ENCODE measurements at regions not wholly inside any gene's neighbourhood (a gene's known extent, or its start where the extent isn't known, plus 50 kb on each side); places are given as distances from the start of the nearest gene placed in this dataset.

DNA sequence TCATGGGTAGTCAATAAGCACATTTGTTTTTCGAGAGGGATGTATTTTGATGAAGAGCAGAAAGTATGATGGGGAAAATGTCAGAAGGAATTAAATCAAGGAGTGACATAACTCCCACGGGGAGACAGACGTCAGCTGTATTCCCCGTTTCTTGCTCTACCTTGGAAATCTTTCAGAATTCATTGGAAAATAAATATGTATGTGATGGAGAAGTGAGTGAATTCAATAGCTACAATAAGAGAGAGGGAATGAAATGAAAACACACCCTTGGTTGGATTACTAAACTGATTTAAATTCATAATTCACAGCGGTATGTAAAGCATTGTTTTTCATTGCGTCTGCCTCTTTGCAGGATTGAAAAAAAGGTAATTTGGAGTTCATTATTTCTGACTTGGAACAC lies 209.7 kb upstream of the KLF4 start:
- TF ChIP-seq CTCF (IDR thresholded peaks at IDR 0.05) = no peak
- no peak for TF ChIP-seq EP300 (IDR thresholded peaks at IDR 0.05)
